NCI-H69 (cell line): ENCODE measurements at regions not wholly inside any gene's neighbourhood (a gene's known extent, or its start where the extent isn't known, plus 50 kb on each side); places are given as distances from the start of the nearest gene placed in this dataset.
"Not testable (repeated sequence)": the region's sequence is repeated elsewhere in the genome, so short reads cannot be mapped to it uniquely, and the experiment has no call there.

ENCODE experiments used
- DNase-seq: peaks from one replicate; lab custom pipeline; 2025; lab: John Stamatoyannopoulos, UW

GRCh38 chr12:11446372-11446771, 51.0 kb upstream of the PRB2 start:
- DNase-seq: no peak

DNA sequence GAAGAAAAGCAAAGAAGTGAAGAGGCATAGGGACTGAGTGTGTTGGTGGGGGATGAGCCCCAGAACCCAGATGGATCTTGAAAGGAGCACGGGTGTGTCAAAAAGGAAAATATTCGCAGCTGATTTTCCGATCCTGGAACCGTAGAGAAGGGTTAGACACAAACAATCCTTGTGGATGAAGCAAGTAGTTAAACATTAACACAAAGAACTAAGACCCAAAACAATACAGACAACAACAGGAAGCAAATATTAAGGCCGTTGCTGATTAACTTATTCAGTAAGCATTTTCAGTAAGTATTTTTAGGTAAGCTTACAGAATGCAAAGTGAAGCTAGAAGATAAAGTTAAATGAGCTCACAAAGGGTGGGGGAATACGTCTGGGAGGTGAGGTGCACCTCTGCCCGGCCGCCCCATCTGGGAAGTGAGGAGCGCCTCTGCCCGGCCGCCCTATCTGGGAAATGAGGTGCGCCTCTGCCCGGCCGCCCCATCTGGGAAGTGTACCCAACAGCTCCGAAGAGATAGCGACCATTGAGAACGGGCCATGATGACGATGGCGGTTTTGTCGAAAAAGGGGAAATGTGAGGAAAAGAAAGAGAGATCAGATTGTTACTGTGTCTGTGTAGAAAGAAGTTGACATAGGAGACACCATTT, 62.8 kb upstream of the PRB2 start:
- DNase-seq: no peak

DNA sequence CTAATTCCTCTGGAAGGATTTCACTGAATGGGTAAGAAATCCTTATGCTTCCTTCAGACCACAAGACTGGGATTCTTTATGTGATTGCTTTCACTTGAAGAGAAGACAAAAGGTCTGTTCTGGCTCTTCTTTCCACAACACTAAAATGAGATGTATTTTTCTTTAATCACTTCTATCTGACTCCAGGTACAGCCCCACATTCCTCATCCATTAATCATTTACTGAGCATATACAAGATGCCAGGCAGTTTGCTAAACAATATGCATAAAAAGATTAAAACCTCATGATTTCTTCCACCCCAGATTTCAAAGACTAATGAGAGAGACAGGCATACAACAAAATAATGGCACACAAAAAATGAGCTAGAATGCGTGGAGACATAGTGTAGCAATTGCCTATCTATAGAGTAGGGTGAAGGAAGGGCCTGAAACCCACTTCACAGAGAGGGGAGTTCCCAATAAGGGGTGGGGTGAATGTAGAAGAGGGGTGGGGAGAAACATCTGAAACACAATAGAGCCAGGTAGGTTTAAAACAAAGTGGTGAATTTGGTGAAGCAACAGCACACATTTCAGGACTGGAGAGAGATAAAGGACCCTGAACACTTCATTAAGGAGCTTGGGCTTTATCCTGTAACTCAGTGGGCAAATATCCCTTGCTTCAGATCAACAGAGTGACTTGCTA, 65.1 kb upstream of the PRB2 start:
- DNase-seq: no peak

- DNase-seq: no peak
Measured at GRCh38 chr12:11461433-11461832, 66.1 kb upstream of the PRB2 start.

DNA sequence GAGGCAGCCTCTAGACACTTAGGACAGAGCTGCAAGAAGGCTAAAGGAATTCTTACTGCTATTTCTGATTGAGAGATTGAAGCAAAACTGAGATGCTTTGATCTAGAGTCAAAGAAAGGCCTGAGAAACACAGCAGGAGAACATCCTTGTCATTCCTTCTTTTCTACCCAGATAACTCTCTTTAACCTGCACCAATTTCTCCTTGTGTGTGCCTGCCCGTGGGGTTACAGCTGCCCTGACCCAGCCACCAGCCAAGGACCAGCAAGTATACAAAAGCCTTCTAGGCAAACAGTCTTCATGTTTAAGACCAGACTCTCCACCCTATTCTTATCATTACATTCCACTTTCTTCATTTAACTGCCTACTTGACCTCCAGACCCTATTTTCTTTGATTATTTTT, 81.7 kb upstream of the PRB2 start:
- no peak for DNase-seq

DNA sequence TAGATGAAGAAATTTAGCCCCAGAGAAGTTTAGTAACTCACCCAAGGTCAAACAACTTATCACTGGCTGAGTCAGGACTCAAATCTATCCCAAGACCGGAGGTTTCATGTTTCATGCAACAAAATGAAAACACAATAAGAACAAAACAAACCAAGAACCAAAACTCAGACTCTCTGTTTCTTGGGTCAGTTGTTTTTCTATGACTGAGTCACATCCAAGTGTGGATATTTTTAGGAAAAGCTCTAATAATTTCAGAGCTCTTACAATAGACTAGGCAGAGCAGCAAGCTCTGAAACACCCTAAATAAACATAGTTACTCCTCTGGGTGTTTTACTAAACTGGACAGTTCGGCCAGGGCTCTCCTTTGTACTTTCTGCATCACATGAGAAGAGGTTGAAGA, 87.6 kb upstream of the PRB2 start:
- no peak for DNase-seq

GRCh38 chr12:11486623-11487444, 91.5 kb upstream of the PRB2 start:
- DNase-seq: peak; percentile 80

DNA sequence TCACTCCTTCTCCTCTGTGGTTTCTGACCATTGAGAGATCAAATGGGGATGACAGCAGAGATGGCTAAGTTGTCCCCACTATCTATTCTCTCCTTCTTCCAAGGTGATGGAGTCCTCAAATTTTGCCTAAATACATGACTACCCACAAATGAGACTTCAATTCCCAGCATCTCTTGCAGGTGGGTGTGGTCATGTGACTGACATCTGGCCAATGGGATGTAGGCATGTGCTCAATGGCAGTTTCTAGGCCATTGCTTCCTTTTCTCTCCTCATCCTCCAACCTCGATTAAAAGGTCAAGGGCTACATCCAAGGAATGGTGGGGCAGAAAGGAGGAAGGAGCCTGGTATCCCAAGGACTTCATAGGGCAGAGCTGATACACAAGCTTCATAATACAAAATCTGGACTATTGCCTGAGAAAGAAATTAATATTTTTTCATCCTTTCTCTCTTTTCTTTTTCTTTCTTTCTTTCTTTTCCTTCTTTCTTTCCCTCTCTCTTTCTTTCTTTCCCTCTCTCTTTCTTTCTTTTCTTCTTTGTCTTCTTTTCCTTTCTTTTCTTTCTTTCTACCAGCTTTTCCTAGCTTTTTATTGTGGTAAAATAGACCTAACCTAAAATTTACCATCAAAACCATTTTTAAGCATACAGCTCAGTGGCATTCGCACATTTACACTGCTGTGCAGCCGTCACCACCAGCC, 100.9 kb upstream of the PRB2 start:
- DNase-seq: no peak

DNA sequence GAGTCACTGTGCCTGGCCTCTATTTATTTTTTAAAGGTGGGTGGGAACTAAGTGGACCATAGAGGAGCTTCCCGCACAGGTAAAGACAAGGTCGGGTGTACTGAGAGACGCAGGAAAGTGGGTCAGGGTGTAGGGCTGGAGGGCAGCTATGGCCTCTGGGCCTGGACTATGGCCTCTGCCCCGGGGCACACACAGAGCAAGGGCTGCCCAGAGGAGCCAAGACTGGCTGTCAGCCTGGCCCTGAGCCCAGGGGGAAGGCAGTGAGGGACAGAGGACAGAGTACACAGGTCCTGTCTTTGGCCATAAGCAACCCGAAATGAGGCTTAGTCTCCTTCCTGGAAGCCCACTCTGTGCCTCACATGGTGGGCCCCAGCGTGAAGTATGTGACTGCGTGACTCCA, 102.1 kb upstream of the PRB2 start:
- no peak for DNase-seq

DNA sequence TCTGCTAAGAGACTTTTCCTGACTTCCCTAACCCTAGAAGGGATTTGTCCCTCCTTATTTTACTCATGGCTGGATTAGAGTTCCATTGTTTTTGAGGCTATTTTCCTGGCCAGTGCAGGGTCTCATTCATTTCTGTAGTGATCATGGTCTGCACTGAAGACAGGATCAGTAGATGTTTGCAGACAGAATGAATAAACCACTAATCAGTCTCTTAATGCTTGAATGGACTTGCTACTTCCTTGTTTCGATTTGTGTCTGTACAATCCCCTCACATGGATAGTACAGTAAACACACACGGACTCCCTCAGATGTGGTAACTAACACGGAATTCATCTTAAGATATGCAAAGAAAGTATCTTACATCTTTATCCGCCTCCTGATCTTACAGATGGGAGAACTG, 102.6 kb upstream of the PRB2 start:
- no peak for DNase-seq

DNA sequence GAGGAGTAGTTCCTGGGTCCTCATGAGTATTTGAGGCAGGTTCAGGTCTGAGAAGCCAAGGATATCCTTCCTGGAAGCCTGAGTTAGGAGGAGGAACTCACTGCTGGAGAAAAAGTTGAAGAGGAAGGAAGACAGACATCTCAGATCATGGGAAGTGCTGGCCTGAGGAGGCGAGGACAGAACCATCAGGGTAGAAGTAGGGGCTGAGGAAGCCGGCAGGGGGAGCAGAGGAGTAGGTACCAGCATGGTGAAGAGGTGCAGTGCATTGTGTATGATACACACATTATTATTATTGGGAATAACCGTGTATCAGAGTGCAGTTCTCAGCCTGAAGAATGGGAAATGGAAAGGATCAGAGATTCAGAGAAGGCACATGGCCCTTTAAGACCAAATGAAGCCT, 103.2 kb upstream of the PRB2 start:
- not testable (repeated sequence) for DNase-seq

GRCh38 chr12:11499806-11500187, 104.4 kb upstream of the PRB2 start:
- DNase-seq: no peak

DNA sequence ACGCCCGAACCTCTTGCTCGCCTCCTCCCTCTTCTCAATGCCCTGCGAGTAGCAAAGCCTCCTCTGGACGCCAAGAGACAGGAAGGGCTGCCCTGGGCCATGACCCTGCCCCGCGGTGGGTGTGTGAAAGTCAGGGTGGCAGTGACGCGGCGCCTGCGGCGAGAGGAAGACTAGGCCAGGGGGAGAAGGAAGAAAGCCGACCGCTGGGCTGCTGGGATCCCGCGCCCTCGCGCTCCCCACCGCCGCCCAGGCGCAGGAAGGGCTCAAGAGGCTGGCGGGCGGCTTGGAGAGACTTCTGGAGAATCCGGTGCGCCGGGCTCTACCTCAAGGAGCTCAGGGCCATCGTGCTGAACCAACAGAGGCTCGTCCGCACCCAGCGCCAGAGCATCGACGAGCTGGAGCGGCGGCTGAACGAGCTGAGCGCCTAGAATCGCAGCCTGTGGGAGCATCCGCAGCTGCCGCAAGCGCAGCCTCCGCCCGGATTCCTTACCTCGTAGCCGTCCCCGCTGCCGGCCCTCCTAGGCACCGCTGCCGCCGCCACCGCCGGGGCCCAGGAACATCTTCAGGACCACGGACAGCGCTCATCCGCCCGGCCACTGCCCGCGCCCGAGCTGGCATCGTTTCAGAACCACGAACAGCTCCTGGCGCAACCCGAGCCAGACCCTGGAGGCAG, 105.0 kb upstream of the PRB2 start:
- DNase-seq: no peak

DNA sequence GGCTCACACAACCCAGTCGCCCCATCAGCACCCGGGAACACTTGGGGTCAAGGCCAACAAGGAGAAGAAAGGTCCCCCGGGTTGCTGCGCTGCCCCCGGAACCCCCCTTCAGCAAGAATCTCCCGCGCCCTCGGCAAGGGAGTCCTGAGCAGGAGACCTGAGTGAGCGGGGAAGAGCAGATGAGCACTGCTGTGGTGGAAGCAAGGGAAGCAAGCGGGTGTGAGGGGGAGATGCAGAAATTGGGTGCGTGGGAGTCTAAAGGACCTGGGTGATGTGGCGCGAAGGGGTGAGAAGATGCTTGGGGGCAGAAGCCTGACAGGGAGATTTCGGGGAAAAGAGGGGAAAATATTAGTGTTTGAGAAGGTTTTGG, 105.5 kb upstream of the PRB2 start:
- DNase-seq: no peak

GRCh38 chr12:11508699-11509098, 113.3 kb upstream of the PRB2 start:
- DNase-seq: no peak

DNA sequence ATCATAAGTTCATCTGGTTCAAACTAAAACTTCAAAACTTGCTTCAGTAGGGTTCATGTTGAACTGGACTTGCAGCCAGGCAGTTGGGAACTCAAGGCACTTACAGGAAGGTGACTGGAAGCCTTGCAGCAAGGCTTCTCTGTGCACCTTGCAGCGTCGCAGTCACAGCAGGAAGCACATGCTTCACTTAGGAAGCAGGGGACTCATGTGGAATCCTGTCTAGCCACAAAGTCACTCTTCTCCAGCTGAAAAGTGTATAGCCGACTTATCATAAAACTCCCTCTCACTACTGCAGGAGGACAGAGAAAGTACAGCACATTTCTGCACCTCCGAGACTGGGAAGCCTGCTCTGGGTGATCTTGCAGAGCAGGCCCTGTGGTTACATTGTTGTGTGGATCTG, 114.0 kb upstream of the PRB2 start:
- no peak for DNase-seq

DNA sequence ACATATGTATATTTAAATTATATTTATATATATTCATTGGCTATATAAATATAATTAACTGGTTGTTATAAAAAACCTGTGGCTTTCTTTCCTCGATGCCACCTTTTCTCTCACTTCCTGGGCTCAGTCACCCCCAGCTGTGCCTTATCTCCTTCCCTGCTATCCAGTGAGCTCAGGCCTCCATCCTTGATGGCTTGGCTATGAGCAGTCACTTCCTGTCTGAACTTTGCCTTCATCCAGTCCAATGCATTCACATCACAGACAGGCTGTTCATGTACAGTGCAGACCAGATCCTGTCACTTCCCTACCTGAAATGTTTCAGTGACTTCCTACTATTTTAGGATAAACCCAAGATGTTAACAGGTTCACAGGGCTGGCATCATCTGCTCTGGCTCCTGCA, 115.3 kb upstream of the PRB2 start:
- no peak for DNase-seq

DNA sequence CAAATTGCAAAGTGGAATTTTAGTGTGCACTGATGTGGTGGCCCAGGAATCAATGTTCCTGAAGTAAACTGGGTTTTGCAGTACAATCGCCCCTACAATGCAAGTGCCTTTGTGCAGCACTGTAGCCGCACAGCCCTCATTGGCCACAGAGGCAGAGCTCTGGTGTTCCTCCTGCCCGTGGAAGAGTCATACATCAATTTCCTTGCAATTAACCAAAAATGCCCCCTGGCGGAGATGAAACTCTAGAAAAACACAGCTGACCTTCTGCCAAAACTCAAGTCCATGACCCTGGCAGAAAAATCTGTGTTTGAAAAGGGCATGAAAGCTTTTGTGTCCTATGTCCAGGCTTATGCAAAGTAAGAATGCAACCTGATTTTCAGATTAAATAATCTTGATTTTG, 117.9 kb upstream of the PRB2 start:
- peak; percentile 1 for DNase-seq

DNA sequence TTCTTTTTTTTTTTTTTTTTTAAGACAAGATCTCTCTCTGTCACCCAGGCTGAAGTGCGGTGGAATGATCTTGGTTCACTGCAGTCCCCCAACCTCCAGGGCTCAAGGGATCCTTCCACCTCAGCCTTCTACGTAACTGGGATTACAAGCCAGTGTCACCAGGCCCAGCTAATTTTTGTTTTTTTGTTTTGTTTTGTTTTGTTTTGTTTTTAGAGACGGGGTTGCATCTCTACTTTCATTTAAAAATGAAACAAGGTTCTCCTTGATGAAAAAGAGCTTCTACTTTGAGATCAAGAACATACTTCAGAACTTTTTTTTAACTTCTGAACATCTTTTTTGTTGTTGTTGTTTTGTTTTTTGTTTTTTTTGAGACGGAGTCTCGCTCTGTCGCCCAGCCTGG, 121.7 kb upstream of the PRB2 start:
- no peak for DNase-seq

- DNase-seq: no peak
Measured at GRCh38 chr12:11524446-11524845, 125.0 kb upstream of the ETV6 start.

GRCh38 chr12:11534064-11534463, 115.4 kb upstream of the ETV6 start:
- DNase-seq: no peak

DNA sequence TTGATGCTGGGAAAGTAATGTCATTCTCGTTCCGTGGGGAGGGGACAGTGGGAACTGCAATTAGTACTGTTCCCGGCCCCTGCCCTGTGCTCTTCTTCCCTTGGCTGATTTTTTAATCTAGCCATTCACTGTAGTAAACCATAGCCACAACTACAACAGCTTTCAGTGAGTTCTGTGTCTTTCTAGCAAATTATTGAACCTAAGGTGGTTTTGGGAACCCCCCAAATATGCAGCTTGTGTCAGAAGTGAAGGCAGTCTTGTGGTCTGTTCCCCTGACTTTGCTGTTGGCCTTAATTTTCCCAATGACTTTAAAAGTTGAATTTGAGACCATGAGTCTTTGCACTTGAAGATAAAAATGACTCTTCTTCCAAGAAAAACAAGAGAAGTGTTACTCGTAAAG, 114.3 kb upstream of the ETV6 start:
- no peak for DNase-seq
